Astrocyte (in vitro differentiated cells and primary cell): ENCODE measurements at regions not wholly inside any gene's neighbourhood (a gene's known extent, or its start where the extent isn't known, plus 50 kb on each side); places are given as distances from the start of the nearest gene placed in this dataset.

Source experiments
- DNase-seq: peaks from one replicate; pipeline ENCODE4 v3.0.0-alpha.2; 2010; ENCODE audit warnings: low read depth
- FAIRE-seq: peaks from 2 replicates; lab custom pipeline; 2011; peaks lifted over from hg19 to GRCh38; lab: Jason Lieb, UNC
- H2AFZ ChIP-seq: 2 replicates; pipeline ENCODE4 v1.6.0; 2012; ENCODE audit warnings: low read depth, low read length, inconsistent platforms
- H3K27ac ChIP-seq: 2 replicates; pipeline ENCODE4 v1.5.1; 2011; ENCODE audit warnings: low read depth, low read length, inconsistent platforms
- H3K27me3 ChIP-seq: 2 replicates; pipeline ENCODE4 v1.6.0; 2011; ENCODE audit warnings: low read length, inconsistent platforms; ENCODE audit not compliant: insufficient read depth
- H3K36me3 ChIP-seq: 2 replicates; pipeline ENCODE4 v1.5.1; 2011; ENCODE audit warnings: low read length, inconsistent platforms; ENCODE audit not compliant: insufficient read depth
- H3K4me1 ChIP-seq: 2 replicates; pipeline ENCODE4 v1.5.1; 2011; ENCODE audit warnings: low read length, inconsistent platforms; ENCODE audit not compliant: insufficient read depth
- H3K4me2 ChIP-seq: 2 replicates; pipeline ENCODE4 v1.6.0; 2012; ENCODE audit warnings: low read length, inconsistent platforms
- H3K4me3 ChIP-seq: 2 replicates; pipeline ENCODE4 v1.5.1; 2011; ENCODE audit warnings: low read depth, mild to moderate bottlenecking, low read length, inconsistent platforms; ENCODE audit not compliant: insufficient read depth
- H3K79me2 ChIP-seq: 2 replicates; pipeline ENCODE4 v1.6.0; 2012; ENCODE audit warnings: mild to moderate bottlenecking, low read length, inconsistent platforms; ENCODE audit not compliant: insufficient read depth
- H3K9ac ChIP-seq: 2 replicates; pipeline ENCODE4 v1.6.0; 2012; ENCODE audit warnings: mild to moderate bottlenecking, low read length, inconsistent platforms
- H3K9me3 ChIP-seq: 2 replicates; pipeline ENCODE4 v1.5.1; 2012; ENCODE audit warnings: low read depth, mild to moderate bottlenecking, low read length, inconsistent platforms; ENCODE audit not compliant: insufficient read depth
- H4K20me1 ChIP-seq: 2 replicates; pipeline ENCODE4 v1.6.0; 2012; ENCODE audit warnings: low read length, inconsistent platforms; ENCODE audit not compliant: insufficient read depth
- H3K27ac Mint-ChIP-seq: one replicate; pipeline ENCODE4 v1.8.0; 2021; ENCODE audit warnings: mild to moderate bottlenecking, mixed read lengths; ENCODE audit not compliant: unreplicated experiment
- H3K27me3 Mint-ChIP-seq: one replicate; pipeline ENCODE4 v1.8.0; 2021; ENCODE audit warnings: low read depth, mixed read lengths; ENCODE audit not compliant: unreplicated experiment
- H3K36me3 Mint-ChIP-seq: one replicate; pipeline ENCODE4 v1.8.0; 2021; ENCODE audit warnings: low read depth, mixed read lengths; ENCODE audit not compliant: unreplicated experiment
- H3K4me1 Mint-ChIP-seq: one replicate; pipeline ENCODE4 v1.8.0; 2021; ENCODE audit warnings: low read depth, mixed read lengths; ENCODE audit not compliant: unreplicated experiment
- H3K4me3 Mint-ChIP-seq: one replicate; pipeline ENCODE4 v1.8.0; 2021; ENCODE audit warnings: mild to moderate bottlenecking, moderate library complexity, mixed read lengths; ENCODE audit not compliant: unreplicated experiment
- H3K9me3 Mint-ChIP-seq: one replicate; pipeline ENCODE4 v1.8.0; 2021; ENCODE audit warnings: mild to moderate bottlenecking, mixed read lengths; ENCODE audit not compliant: unreplicated experiment
- EZH2 ChIP-seq: IDR thresholded peaks from 2 replicates; pipeline ENCODE4 v1.6.1; 2012; ENCODE audit warnings: mild to moderate bottlenecking, low read length, inconsistent platforms; ENCODE audit not compliant: insufficient read depth
- TF ChIP-seq, protein P1 (sequence below): IDR thresholded peaks from 2 replicates; pipeline ENCODE4 v1.5.1; 2011; ENCODE audit warnings: low read depth, mild to moderate bottlenecking, inconsistent platforms, low read length, moderate library complexity; ENCODE audit not compliant: insufficient read depth

DNA sequence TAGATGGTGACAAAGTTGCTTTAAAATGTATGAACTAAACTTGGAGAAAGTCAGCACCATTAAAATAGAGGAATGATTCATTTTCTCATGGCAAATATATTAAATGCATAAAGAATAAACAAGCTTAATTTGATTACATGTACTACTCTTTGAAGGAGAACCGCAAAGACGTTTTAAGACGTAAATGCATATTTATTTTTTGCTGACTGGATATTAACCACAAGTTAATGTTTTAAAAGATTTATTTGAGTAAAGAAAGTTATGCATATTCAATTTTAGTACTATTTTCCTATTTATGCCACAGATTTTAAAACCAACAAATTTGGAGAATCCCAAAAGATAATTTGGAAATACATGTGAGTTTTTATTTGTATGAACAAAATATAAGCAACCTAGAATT, 1121.9 kb downstream of the CDH8 start:
- H4K20me1 ChIP-seq: no peaks in the 10 kb centered on the region
- no peak overlapping the region for H3K27ac ChIP-seq
- H3K27me3 Mint-ChIP-seq: no peaks in the 10 kb centered on the region
- H3K9me3 ChIP-seq: no peaks in the 10 kb centered on the region
- H2AFZ ChIP-seq: no peak overlapping the region
- H3K4me1 Mint-ChIP-seq: no peaks in the 10 kb centered on the region
- H3K79me2 ChIP-seq: no peaks in the 10 kb centered on the region
- no peaks in the 10 kb centered on the region for H3K27me3 ChIP-seq
- no peak overlapping the region for H3K4me3 Mint-ChIP-seq
- no peak overlapping the region for H3K4me3 ChIP-seq
- no peak for DNase-seq
- H3K27ac Mint-ChIP-seq: no peak overlapping the region
- no peak for FAIRE-seq
- no peaks in the 10 kb centered on the region for H3K36me3 Mint-ChIP-seq
- peaks cover 4% of the 10 kb centered on the region for H3K9me3 Mint-ChIP-seq
- H3K4me1 ChIP-seq: no peaks in the 10 kb centered on the region
- H3K9ac ChIP-seq: no peak overlapping the region
- no peak overlapping the region for H3K4me2 ChIP-seq
- TF ChIP-seq, protein P1, sequence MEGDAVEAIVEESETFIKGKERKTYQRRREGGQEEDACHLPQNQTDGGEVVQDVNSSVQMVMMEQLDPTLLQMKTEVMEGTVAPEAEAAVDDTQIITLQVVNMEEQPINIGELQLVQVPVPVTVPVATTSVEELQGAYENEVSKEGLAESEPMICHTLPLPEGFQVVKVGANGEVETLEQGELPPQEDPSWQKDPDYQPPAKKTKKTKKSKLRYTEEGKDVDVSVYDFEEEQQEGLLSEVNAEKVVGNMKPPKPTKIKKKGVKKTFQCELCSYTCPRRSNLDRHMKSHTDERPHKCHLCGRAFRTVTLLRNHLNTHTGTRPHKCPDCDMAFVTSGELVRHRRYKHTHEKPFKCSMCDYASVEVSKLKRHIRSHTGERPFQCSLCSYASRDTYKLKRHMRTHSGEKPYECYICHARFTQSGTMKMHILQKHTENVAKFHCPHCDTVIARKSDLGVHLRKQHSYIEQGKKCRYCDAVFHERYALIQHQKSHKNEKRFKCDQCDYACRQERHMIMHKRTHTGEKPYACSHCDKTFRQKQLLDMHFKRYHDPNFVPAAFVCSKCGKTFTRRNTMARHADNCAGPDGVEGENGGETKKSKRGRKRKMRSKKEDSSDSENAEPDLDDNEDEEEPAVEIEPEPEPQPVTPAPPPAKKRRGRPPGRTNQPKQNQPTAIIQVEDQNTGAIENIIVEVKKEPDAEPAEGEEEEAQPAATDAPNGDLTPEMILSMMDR: no peak
- TF ChIP-seq EZH2: no peak
- H3K36me3 ChIP-seq: no peaks in the 10 kb centered on the region

DNA sequence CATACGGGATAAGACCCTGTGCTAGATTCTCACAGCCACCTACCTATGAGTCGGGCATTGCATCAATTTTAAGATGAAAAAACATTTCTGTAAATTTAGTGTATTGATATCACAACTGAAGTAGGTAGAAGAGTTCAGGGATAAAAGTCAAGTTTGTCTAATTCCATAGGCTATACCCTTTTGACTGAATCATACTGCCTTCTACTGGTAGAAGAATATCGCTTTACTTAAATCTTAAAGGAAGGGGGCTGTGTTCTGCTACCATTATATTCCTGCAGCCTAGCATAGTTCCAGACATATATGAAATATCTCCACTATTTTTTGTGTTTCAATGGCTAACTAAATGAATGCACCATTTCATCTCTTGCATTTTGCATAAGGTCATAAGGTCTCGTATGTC, 1128.6 kb downstream of the CDH8 start:
- no peaks in the 10 kb centered on the region for H3K27me3 ChIP-seq
- no peaks in the 10 kb centered on the region for H3K36me3 Mint-ChIP-seq
- H3K79me2 ChIP-seq: no peaks in the 10 kb centered on the region
- no peaks in the 10 kb centered on the region for H3K27me3 Mint-ChIP-seq
- no peaks in the 10 kb centered on the region for H3K36me3 ChIP-seq
- peaks cover 4% of the 10 kb centered on the region for H3K9me3 Mint-ChIP-seq
- H3K4me1 Mint-ChIP-seq: peaks cover 11% of the 10 kb centered on the region
- no peak overlapping the region for H3K4me3 Mint-ChIP-seq
- H3K4me3 ChIP-seq: no peak overlapping the region
- no peaks in the 10 kb centered on the region for H3K4me1 ChIP-seq
- H3K27ac ChIP-seq: no peak overlapping the region
- H3K27ac Mint-ChIP-seq: no peak overlapping the region
- no peaks in the 10 kb centered on the region for H3K9me3 ChIP-seq
- H3K4me2 ChIP-seq: no peak overlapping the region
- FAIRE-seq (no peak), DNase-seq (no peak)
- no peaks in the 10 kb centered on the region for H4K20me1 ChIP-seq
- TF ChIP-seq, protein P1: no peak
- no peak for TF ChIP-seq EZH2
- no peak overlapping the region for H2AFZ ChIP-seq
- no peak overlapping the region for H3K9ac ChIP-seq

DNA sequence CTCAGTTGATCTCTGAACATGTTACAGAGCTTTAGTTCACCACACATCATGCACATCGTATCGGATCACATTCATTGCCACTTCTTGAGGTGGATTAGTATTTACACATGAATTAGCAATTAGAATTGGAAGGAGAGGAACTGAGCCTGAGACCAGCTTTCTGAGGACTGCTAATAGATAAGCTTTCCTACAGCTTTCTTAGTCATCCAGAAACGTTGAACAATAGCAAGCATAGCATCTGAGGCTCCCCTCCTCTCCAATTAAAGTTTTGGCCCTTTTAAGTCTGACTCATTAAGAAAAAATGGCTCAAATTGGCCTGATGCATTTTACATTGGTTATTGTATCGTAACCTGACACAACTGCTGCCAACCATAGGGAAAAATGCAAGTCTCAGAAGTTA, 1130.4 kb downstream of the CDH8 start:
- Histone ChIP-seq H3K4me3 (no peak overlapping the region), H3K36me3 (no peaks in the 10 kb centered on the region), H3K79me2 (no peaks in the 10 kb centered on the region), H3K27me3 (no peaks in the 10 kb centered on the region), H3K9ac (no peak overlapping the region), H3K4me2 (no peak overlapping the region), H4K20me1 (no peaks in the 10 kb centered on the region), H2AFZ (no peak overlapping the region), H3K27ac (no peak overlapping the region), H3K9me3 (no peaks in the 10 kb centered on the region), H3K4me1 (no peaks in the 10 kb centered on the region)
- peak; percentile 82 for DNase-seq
- Mint-ChIP-seq H3K4me1 (peaks cover 11% of the 10 kb centered on the region), H3K36me3 (no peaks in the 10 kb centered on the region), H3K27me3 (no peaks in the 10 kb centered on the region), H3K4me3 (no peak overlapping the region), H3K9me3 (peaks cover 2% of the 10 kb centered on the region), H3K27ac (peak overlapping the region; percentile 7)
- FAIRE-seq: peak; percentile 43
- no peak for TF ChIP-seq EZH2
- TF ChIP-seq, protein P1: no peak
